GM13976 (cell line): ENCODE measurements at regions not wholly inside any gene's neighbourhood (a gene's known extent, or its start where the extent isn't known, plus 50 kb on each side); places are given as distances from the start of the nearest gene placed in this dataset.

ENCODE experiments used
- DNase-seq: peaks from one replicate; pipeline ENCODE4 v3.0.0; 2012; ENCODE audit warnings: low spot score
- CTCF ChIP-seq: IDR thresholded peaks from 2 replicates; pipeline ENCODE4 v1.5.1; 2012; ENCODE audit warnings: borderline replicate concordance, mild to moderate bottlenecking; ENCODE audit not compliant: insufficient read depth; ENCODE audit errors: extremely low read depth, missing control alignments, control extremely low read depth
- in situ Hi-C: fragments of 300-500 bp; cut with MboI; formaldehyde crosslinking; loops from one replicate; pipeline ENCODE4 v1.12.0; 2022; ENCODE audit warnings: low sequenced_read_pairs, mixed read lengths, inconsistent platforms; ENCODE audit not compliant: unreplicated experiment

GRCh38 chr3:127358641-127359040 is 70.8 kb upstream of the PRR20G start:
- DNase-seq, result no peak
- no peak for TF ChIP-seq CTCF
- in situ Hi-C loops, result no loop called here

- in situ Hi-C loops, result no loop called here
Measured at GRCh38 chr3:127356381-127356780, 68.5 kb upstream of the PRR20G start.

GRCh38 chr3:127354761-127355160 is 66.9 kb upstream of the PRR20G start:
- in situ Hi-C loops, result no loop called here
- no peak for DNase-seq
- TF ChIP-seq CTCF, result no peak

More at GRCh38 chr3:127356381-127356780, 68.5 kb upstream of the PRR20G start:
- TF ChIP-seq CTCF, result no peak
- no peak for DNase-seq

DNA sequence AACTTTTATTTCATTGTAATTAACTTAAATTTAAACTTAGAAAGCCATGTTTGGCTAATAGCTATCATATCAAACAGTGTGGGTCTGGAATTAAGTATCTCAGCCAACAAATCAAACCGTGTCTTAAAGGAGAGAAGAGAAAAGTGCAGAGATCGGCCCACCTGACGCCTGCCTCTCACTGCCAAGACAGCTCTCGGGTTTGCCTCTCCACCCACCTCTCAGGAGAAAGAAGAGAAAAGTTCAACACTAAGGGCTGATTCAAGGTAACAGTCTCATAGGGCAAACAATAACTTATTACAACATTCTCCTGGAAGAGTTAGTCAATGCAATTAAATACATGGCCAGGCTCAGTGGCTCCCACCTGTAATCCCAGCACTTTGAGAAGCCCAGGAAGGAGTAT is 64.8 kb upstream of the PRR20G start:
- in situ Hi-C loops, result no loop called here
- no peak for TF ChIP-seq CTCF
- no peak for DNase-seq

DNA sequence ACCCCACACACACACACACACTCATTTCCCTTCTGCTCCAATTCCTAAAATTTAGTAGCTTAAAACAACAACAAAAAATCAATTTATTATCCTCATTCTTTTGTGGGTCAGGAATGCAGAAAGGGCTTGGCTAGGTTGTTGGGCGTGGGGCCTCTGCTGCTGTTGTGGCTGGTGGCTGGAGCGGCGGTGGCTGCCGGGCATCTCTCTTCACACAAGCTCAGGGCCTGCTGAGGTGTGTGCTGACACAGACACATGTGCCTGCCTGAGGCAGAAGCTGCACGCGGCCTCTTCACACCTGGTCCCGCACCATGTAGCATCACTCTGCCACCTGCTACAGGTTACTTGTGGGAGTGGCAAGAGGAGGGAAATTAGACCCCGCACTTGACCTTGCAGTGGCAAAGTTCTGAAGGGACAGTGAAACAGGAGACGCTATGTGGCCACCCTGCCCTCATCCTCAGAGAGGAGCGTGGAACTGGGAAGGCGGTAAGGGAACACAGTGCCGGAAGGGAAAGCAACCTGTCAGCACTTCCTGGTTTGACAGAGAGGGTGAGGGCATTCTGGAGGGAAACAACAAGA is 64.0 kb upstream of the PRR20G start:
- TF ChIP-seq CTCF, result no peak
- peak; percentile 11 for DNase-seq
- in situ Hi-C loops, result no loop called here

- no peak for DNase-seq
Measured at GRCh38 chr3:127351321-127351720, 63.5 kb upstream of the PRR20G start.

More at GRCh38 chr3:127351321-127351720, 63.5 kb upstream of the PRR20G start:
- in situ Hi-C loops, result no loop called here
- no peak for TF ChIP-seq CTCF
